ENCODE measurements at regions not wholly inside any gene's neighbourhood (a gene's known extent, or its start where the extent isn't known, plus 50 kb on each side); places are given as distances from the start of the nearest gene placed in this dataset.

- TF ChIP-seq POLR2A (IDR thresholded peaks at IDR 0.05; ENCODE audit: low read depth, low read length) (no peak), POLR2AphosphoS5 (IDR thresholded peaks at IDR 0.05; ENCODE audit: low read depth, low read length) (no peak), TAF1 (IDR thresholded peaks at IDR 0.05; ENCODE audit: borderline replicate concordance, low read depth, low read length) (no peak)
These were observed 72.0 kb upstream of the MRPS9 start for GRCh38 chr2:104965900-104966299.
